ENCODE measurements at regions not wholly inside any gene's neighbourhood (a gene's known extent, or its start where the extent isn't known, plus 50 kb on each side); places are given as distances from the start of the nearest gene placed in this dataset.
"Not testable (repeated sequence)": the region's sequence is repeated elsewhere in the genome, so short reads cannot be mapped to it uniquely, and the experiment has no call there.

GRCh38 chr9:63881386-63881785 is 1403.6 kb downstream of the FOXD4L5 start:
- H3K4me2 ChIP-seq (ENCODE audit: low read length); H4K20me1 ChIP-seq (ENCODE audit: insufficient read depth); H3K79me2 ChIP-seq (ENCODE audit: insufficient read depth, low read length); H3K36me3 ChIP-seq (ENCODE audit: control insufficient read depth in 1 of 2, insufficient read depth in 2 of 2, low read length in 2 of 2); H3K27ac ChIP-seq (ENCODE audit: low read depth, low read length); BruUV-seq (replicated peaks); RAD21 ChIA-PET (ENCODE audit: low non-redundant PET in 1 of 2, low total read pairs in 2 of 2, uncharacterized antibody in 2 of 2, unreplicated experiment in 2 of 2); CTCF ChIA-PET; H2AFZ ChIP-seq (ENCODE audit: low read depth, low read length, poor library complexity, severe bottlenecking); H3K27me3 ChIP-seq (ENCODE audit: insufficient read depth, low read length); H3K4me1 ChIP-seq (ENCODE audit: control insufficient read depth in 1 of 2, insufficient read depth in 2 of 2, low read length in 2 of 2); intact Hi-C loops (cut with micrococcal nuclease); POLR2A ChIA-PET; H3K9ac ChIP-seq (ENCODE audit: low read length); ATAC-seq; H3K9me2 ChIP-seq (ENCODE audit: insufficient read depth); DNase-seq (ENCODE audit: low read depth, low spot score); H3K4me3 ChIP-seq (replicated peaks in 1 of 2; ENCODE audit: low read depth in 1 of 2, low read length in 2 of 2); H3K9me3 ChIP-seq (ENCODE audit: control insufficient read depth in 1 of 2, insufficient read depth in 1 of 2, low read depth in 1 of 2, low read length in 2 of 2): not testable (repeated sequence)
- peak in 1 of 3 experiments; percentile 37; a peak in 2 of 6 replicates for TF ChIP-seq CTCF (IDR thresholded peaks at IDR 0.05 in 2 of 3, conservative IDR thresholded peaks at IDR 0.05 in 1 of 3; ENCODE audit: borderline replicate concordance in 1 of 3, insufficient read depth in 1 of 3, low read depth in 2 of 3, low read length in 2 of 3)

- intact Hi-C loops (cut with micrococcal nuclease); CTCF ChIA-PET; H4K20me1 ChIP-seq (ENCODE audit: insufficient read depth); H3K9me3 ChIP-seq (ENCODE audit: control insufficient read depth in 1 of 2, insufficient read depth in 1 of 2, low read depth in 1 of 2, low read length in 2 of 2); H3K4me1 ChIP-seq (ENCODE audit: control insufficient read depth in 1 of 2, insufficient read depth in 2 of 2, low read length in 2 of 2); H3K79me2 ChIP-seq (ENCODE audit: insufficient read depth, low read length); H3K36me3 ChIP-seq (ENCODE audit: control insufficient read depth in 1 of 2, insufficient read depth in 2 of 2, low read length in 2 of 2); H2AFZ ChIP-seq (ENCODE audit: low read depth, low read length, poor library complexity, severe bottlenecking); BruUV-seq (replicated peaks); POLR2A ChIA-PET; H3K9ac ChIP-seq (ENCODE audit: low read length); DNase-seq (ENCODE audit: low read depth, low spot score); RAD21 ChIA-PET (ENCODE audit: low non-redundant PET in 1 of 2, low total read pairs in 2 of 2, uncharacterized antibody in 2 of 2, unreplicated experiment in 2 of 2); H3K27me3 ChIP-seq (ENCODE audit: insufficient read depth, low read length); H3K27ac ChIP-seq (ENCODE audit: low read depth, low read length); ATAC-seq; H3K9me2 ChIP-seq (ENCODE audit: insufficient read depth); H3K4me2 ChIP-seq (ENCODE audit: low read length); H3K4me3 ChIP-seq (replicated peaks in 1 of 2; ENCODE audit: low read depth in 1 of 2, low read length in 2 of 2): not testable (repeated sequence)
Measured at GRCh38 chr9:63876380-63876779, 1408.6 kb downstream of the FOXD4L5 start.
